Neural progenitor cell (in vitro differentiated cells): ENCODE measurements at regions not wholly inside any gene's neighbourhood (a gene's known extent, or its start where the extent isn't known, plus 50 kb on each side); places are given as distances from the start of the nearest gene placed in this dataset.

Source experiments
- DNase-seq: peaks from one replicate; pipeline ENCODE4 v3.0.0-alpha.2; 2016; ENCODE audit warnings: low spot score
- H2AFZ ChIP-seq: fragments of 200-600 bp; sonication (generic); replicated peaks from 2 replicates; pipeline ENCODE4 v1.6.1; 2016; ENCODE audit warnings: antibody characterized with exemption
- H3F3A ChIP-seq: fragments of 200-600 bp; sonication (generic); 2 replicates; pipeline ENCODE4 v1.6.1; 2016; ENCODE audit warnings: antibody characterized with exemption, low read depth
- H3K27ac ChIP-seq: fragments of 200-600 bp; sonication (generic); 2 replicates; pipeline ENCODE4 v1.5.1; 2016; ENCODE audit warnings: mild to moderate bottlenecking
- H3K27me3 ChIP-seq: fragments of 200-600 bp; sonication (generic); 2 replicates; pipeline ENCODE4 v1.6.1; 2016; ENCODE audit warnings: mild to moderate bottlenecking, moderate library complexity
- H3K36me3 ChIP-seq: fragments of 200-600 bp; sonication (generic); 2 replicates; pipeline ENCODE4 v1.5.1; 2016
- H3K4me1 ChIP-seq: fragments of 200-600 bp; sonication (generic); 2 replicates; pipeline ENCODE4 v1.6.1; 2016; ENCODE audit warnings: mixed run types
- H3K4me2 ChIP-seq: fragments of 200-600 bp; sonication (generic); 2 replicates; pipeline ENCODE4 v1.6.1; 2016
- H3K4me3 ChIP-seq: fragments of 200-600 bp; sonication (generic); 2 replicates; pipeline ENCODE4 v1.5.1; 2016
- H3K79me2 ChIP-seq: fragments of 200-600 bp; sonication (generic); 2 replicates; pipeline ENCODE4 v1.6.1; 2016; ENCODE audit warnings: low read depth
- H3K9ac ChIP-seq: fragments of 200-600 bp; sonication (generic); 2 replicates; pipeline ENCODE4 v1.6.1; 2016
- H3K9me3 ChIP-seq: fragments of 200-600 bp; sonication (generic); 2 replicates; pipeline ENCODE4 v1.5.1; 2016; ENCODE audit warnings: low read depth
- H4K20me1 ChIP-seq: fragments of 200-600 bp; sonication (generic); 2 replicates; pipeline ENCODE4 v1.6.1; 2016; ENCODE audit warnings: low read depth
- H3K27ac Mint-ChIP-seq: 3 replicates; pipeline ENCODE4 v1.8.0; 2021; ENCODE audit warnings: mixed read lengths
- H3K27me3 Mint-ChIP-seq: 2 replicates; pipeline ENCODE4 v1.8.0; 2022; ENCODE audit warnings: low read depth, mild to moderate bottlenecking, inconsistent platforms, moderate library complexity, mixed read lengths; ENCODE audit not compliant: insufficient read depth
- H3K36me3 Mint-ChIP-seq: 3 replicates; pipeline ENCODE4 v1.8.0; 2021; ENCODE audit warnings: mixed read lengths
- H3K4me1 Mint-ChIP-seq: 3 replicates; pipeline ENCODE4 v1.8.0; 2021; ENCODE audit warnings: mixed read lengths
- H3K4me3 Mint-ChIP-seq: 3 replicates; pipeline ENCODE4 v1.8.0; 2021; ENCODE audit warnings: mild to moderate bottlenecking, moderate library complexity, mixed read lengths
- H3K9me3 Mint-ChIP-seq: 3 replicates; pipeline ENCODE4 v1.8.0; 2020; ENCODE audit warnings: mixed read lengths
- EZH2 ChIP-seq: fragments of 200-600 bp; sonication (generic); IDR thresholded peaks from 2 replicates; pipeline ENCODE4 v1.6.1; 2017; ENCODE audit warnings: antibody characterized with exemption, mild to moderate bottlenecking, moderate library complexity
- EZH2phosphoT487 ChIP-seq: fragments of 200-600 bp; sonication (generic); IDR thresholded peaks from 2 replicates; pipeline ENCODE4 v1.6.1; 2017; ENCODE audit warnings: antibody characterized with exemption
- TF ChIP-seq, protein P1 (sequence below): fragments of 200-600 bp; sonication (generic); IDR thresholded peaks from 2 replicates; pipeline ENCODE4 v1.5.1; 2017; ENCODE audit warnings: antibody characterized with exemption, mild to moderate bottlenecking

DNA sequence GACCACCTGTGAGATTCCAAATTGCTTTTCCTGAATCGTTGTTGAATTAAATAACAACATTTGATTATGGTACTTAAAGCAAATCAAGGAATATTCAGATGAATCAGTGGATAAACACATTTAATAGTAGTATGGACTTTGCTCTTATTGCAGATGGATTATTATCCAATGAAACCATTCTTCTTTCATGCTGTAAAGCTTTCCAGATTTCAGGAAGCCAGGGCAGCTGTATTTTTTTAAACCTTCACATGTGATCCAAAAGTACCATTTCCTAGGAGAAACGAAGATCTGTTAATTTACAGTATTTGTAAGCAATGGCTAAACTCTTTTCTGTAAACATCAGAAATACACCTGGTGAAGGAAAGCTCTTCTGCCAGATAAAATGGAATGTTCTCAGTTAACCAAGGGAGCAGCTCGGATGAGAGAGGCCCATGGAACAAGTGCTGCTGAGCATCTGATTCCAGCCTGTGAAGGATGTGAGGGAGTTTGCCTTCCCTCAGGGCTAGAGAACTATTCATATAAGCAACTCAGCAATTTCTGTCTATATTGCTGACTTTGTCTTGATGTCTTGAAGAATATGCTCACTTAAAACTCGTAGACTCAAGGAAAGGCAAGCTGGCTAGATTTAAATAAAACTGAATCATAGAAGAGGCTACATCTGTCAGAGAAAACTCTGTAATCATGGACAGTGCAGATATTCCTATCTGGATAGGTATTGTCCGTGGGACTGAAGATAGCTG is 94.4 kb upstream of the LIMCH1 start:
- H3K4me1 ChIP-seq = no peaks in the 10 kb centered on the region
- H3K27me3 Mint-ChIP-seq = no peaks in the 10 kb centered on the region
- no peak overlapping the region for H3K4me3 Mint-ChIP-seq

GRCh38 chr4:41446391-41446790 is 91.6 kb upstream of the LIMCH1 start:
- no peak overlapping the region for H3K4me3 ChIP-seq
- DNase-seq = no peak
- no peak overlapping the region for H3K27ac Mint-ChIP-seq
- TF ChIP-seq EZH2phosphoT487 (no peak), EZH2 (no peak)
- TF ChIP-seq, protein P1, sequence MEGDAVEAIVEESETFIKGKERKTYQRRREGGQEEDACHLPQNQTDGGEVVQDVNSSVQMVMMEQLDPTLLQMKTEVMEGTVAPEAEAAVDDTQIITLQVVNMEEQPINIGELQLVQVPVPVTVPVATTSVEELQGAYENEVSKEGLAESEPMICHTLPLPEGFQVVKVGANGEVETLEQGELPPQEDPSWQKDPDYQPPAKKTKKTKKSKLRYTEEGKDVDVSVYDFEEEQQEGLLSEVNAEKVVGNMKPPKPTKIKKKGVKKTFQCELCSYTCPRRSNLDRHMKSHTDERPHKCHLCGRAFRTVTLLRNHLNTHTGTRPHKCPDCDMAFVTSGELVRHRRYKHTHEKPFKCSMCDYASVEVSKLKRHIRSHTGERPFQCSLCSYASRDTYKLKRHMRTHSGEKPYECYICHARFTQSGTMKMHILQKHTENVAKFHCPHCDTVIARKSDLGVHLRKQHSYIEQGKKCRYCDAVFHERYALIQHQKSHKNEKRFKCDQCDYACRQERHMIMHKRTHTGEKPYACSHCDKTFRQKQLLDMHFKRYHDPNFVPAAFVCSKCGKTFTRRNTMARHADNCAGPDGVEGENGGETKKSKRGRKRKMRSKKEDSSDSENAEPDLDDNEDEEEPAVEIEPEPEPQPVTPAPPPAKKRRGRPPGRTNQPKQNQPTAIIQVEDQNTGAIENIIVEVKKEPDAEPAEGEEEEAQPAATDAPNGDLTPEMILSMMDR = no peak
- no peak overlapping the region for H3K4me2 ChIP-seq
- H3K27me3 ChIP-seq = no peaks in the 10 kb centered on the region
- no peaks in the 10 kb centered on the region for H3K36me3 Mint-ChIP-seq
- no peaks in the 10 kb centered on the region for H3K79me2 ChIP-seq
- H3F3A ChIP-seq = no peaks in the 10 kb centered on the region
- H4K20me1 ChIP-seq = no peaks in the 10 kb centered on the region
- no peak overlapping the region for H3K27ac ChIP-seq
- H3K27me3 Mint-ChIP-seq = peaks cover 2% of the 10 kb centered on the region
- no peak overlapping the region for H2AFZ ChIP-seq
- H3K9ac ChIP-seq = no peak overlapping the region
- H3K9me3 Mint-ChIP-seq = peaks cover 5% of the 10 kb centered on the region
- peaks cover under 1% of the 10 kb centered on the region for H3K4me1 Mint-ChIP-seq
- no peaks in the 10 kb centered on the region for H3K36me3 ChIP-seq
- no peak overlapping the region for H3K4me3 Mint-ChIP-seq
- no peaks in the 10 kb centered on the region for H3K9me3 ChIP-seq
- peaks cover under 1% of the 10 kb centered on the region for H3K4me1 ChIP-seq

More for the DNA sequence above, 94.4 kb upstream of the LIMCH1 start:
- no peak overlapping the region for H3K4me3 ChIP-seq
- no peak overlapping the region for H3K4me2 ChIP-seq
- no peaks in the 10 kb centered on the region for H3K9me3 Mint-ChIP-seq
- DNase-seq = no peak
- no peaks in the 10 kb centered on the region for H3K79me2 ChIP-seq
- peaks cover 7% of the 10 kb centered on the region for H3K4me1 Mint-ChIP-seq
- H3K27me3 ChIP-seq = no peaks in the 10 kb centered on the region
- no peak overlapping the region for H3K27ac Mint-ChIP-seq
- H3K9me3 ChIP-seq = no peaks in the 10 kb centered on the region
- H3K36me3 ChIP-seq = no peaks in the 10 kb centered on the region
- no peaks in the 10 kb centered on the region for H3K36me3 Mint-ChIP-seq
- H3K9ac ChIP-seq = no peak overlapping the region
- H3F3A ChIP-seq = no peaks in the 10 kb centered on the region
- H4K20me1 ChIP-seq = no peaks in the 10 kb centered on the region
- no peak overlapping the region for H3K27ac ChIP-seq
- no peak overlapping the region for H2AFZ ChIP-seq
- no peak for TF ChIP-seq EZH2phosphoT487

DNA sequence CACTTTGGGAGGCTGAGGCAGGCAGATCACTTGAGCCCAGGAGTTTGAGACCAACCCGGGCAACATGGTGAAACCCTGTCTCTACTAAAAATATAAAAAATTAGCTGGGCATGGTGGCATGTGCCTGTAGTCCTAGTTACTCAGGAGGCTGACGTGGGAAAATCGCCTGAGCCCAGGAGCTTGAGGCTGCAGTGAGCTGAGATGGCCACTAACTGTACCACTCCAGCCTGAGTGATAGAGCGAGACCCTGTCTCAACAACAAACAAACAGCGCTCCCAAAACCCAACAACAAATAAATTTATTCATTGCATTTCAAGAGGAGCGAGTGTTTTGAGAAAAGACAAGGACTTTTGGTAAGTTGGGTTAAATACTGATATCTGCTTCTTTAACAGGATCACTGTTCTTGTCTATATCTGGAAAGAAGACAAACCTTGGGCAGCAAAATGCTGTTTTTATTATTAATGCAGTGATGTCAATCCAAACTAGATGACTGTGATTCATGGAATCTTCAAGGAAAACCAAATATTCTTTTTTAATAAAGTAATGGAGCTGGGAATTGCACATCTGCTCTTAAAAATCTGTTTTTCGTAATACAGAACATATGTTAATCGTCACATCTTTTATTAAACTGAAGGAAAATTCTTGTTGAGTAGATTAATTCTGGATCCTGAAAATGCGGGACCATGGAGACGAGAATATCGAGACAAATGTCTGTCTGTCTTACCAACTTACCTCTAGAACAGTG is 90.8 kb upstream of the LIMCH1 start:
- Histone ChIP-seq H3K27me3 (no peaks in the 10 kb centered on the region), H3K79me2 (no peaks in the 10 kb centered on the region), H2AFZ (no peak overlapping the region), H3K36me3 (no peaks in the 10 kb centered on the region), H3K4me2 (no peak overlapping the region), H4K20me1 (no peaks in the 10 kb centered on the region), H3K9me3 (no peaks in the 10 kb centered on the region), H3K9ac (no peak overlapping the region), H3K4me3 (no peak overlapping the region), H3K4me1 (peaks cover 4% of the 10 kb centered on the region), H3K27ac (no peak overlapping the region), H3F3A (no peaks in the 10 kb centered on the region)
- H3K27me3 Mint-ChIP-seq = peaks cover 2% of the 10 kb centered on the region
- peaks cover 7% of the 10 kb centered on the region for H3K4me1 Mint-ChIP-seq
- no peak overlapping the region for H3K4me3 Mint-ChIP-seq
- TF ChIP-seq EZH2 (no peak), EZH2phosphoT487 (no peak)
- TF ChIP-seq, protein P1 = no peak
- no peaks in the 10 kb centered on the region for H3K36me3 Mint-ChIP-seq
- H3K27ac Mint-ChIP-seq = no peak overlapping the region
- no peak for DNase-seq
- peaks cover 6% of the 10 kb centered on the region for H3K9me3 Mint-ChIP-seq

GRCh38 chr4:41448934-41449333 is 89.0 kb upstream of the LIMCH1 start:
- H3K4me2 ChIP-seq = no peak overlapping the region
- Mint-ChIP-seq H3K27ac (no peak overlapping the region), H3K4me1 (peaks cover 11% of the 10 kb centered on the region), H3K36me3 (no peaks in the 10 kb centered on the region), H3K4me3 (no peak overlapping the region), H3K9me3 (peaks cover 8% of the 10 kb centered on the region), H3K27me3 (peaks cover 2% of the 10 kb centered on the region)
- TF ChIP-seq EZH2phosphoT487 (no peak), EZH2 (no peak)
- TF ChIP-seq, protein P1 = no peak
- peaks cover 6% of the 10 kb centered on the region for H3K4me1 ChIP-seq
- no peaks in the 10 kb centered on the region for H3K79me2 ChIP-seq
- no peaks in the 10 kb centered on the region for H4K20me1 ChIP-seq
- no peaks in the 10 kb centered on the region for H3K36me3 ChIP-seq
- no peak overlapping the region for H3K4me3 ChIP-seq
- no peak overlapping the region for H2AFZ ChIP-seq
- DNase-seq = no peak
- no peak overlapping the region for H3K27ac ChIP-seq
- no peak overlapping the region for H3K9ac ChIP-seq
- H3K27me3 ChIP-seq = no peaks in the 10 kb centered on the region
- no peaks in the 10 kb centered on the region for H3K9me3 ChIP-seq
- H3F3A ChIP-seq = no peaks in the 10 kb centered on the region
